HG03108 (cell line): ENCODE measurements at regions not wholly inside any gene's neighbourhood (a gene's known extent, or its start where the extent isn't known, plus 50 kb on each side); places are given as distances from the start of the nearest gene placed in this dataset.
A peak's percentile ranks its signal among the peaks of the same experiment; 100 is the strongest.

Experiments
- ATAC-seq: cut with Tn5 transposase; IDR thresholded peaks from one replicate; pipeline ENCODE4 v1.9.1; 2021; ENCODE audit warnings: moderate library complexity; ENCODE audit not compliant: unreplicated experiment

GRCh38 chr18:51397347-51397962 is 200.0 kb upstream of the MEX3C start:
- ATAC-seq = no peak

- no peak for ATAC-seq
These were observed 200.6 kb upstream of the MEX3C start for GRCh38 chr18:51398104-51398503.

GRCh38 chr18:51399491-51400122 is 202.1 kb upstream of the MEX3C start:
- ATAC-seq = no peak

DNA sequence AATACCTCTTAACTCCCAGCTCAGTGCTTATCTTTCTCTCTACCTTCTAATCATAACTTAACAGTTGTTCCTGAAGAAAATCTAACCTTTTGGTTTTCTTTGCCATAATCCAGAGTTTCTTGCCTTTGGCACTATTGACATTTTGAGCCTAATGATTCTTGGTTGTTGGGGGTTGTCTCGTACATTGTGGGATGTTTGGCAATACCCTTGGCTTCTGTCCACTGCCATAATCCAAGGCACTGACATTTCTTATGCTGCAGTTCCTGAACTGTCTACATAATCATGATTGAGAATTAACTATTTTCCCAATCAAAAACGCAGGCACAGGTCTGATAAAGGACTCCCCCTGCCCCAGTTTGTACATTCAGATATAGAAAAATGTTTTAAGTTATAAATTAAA is 203.2 kb upstream of the MEX3C start:
- no peak for ATAC-seq

DNA sequence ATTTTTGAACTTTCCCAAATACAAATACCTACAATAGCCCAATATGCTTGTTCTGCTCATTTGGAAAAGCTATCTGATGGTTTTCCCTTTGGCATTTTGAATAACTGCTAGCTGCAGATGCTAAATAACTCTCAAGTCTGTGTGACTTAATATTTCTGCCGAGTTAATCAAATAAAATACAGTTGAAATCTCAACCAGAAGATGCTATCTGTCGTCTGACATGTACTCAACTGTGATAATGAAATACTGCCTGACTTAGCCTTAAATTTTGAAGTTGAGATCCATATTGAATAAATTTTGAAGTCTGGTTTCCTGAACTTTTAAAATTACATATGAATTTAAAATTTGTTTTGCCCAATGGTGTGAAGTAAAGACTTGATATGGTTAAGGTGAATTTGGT is 204.4 kb upstream of the MEX3C start:
- ATAC-seq = no peak

- ATAC-seq = no peak
These were observed 207.1 kb upstream of the MEX3C start for GRCh38 chr18:51404620-51405019.

- ATAC-seq = no peak
These were observed 208.4 kb upstream of the MEX3C start for GRCh38 chr18:51405683-51406477.

- no peak for ATAC-seq
These were observed 220.4 kb upstream of the MEX3C start for GRCh38 chr18:51417643-51418483.

DNA sequence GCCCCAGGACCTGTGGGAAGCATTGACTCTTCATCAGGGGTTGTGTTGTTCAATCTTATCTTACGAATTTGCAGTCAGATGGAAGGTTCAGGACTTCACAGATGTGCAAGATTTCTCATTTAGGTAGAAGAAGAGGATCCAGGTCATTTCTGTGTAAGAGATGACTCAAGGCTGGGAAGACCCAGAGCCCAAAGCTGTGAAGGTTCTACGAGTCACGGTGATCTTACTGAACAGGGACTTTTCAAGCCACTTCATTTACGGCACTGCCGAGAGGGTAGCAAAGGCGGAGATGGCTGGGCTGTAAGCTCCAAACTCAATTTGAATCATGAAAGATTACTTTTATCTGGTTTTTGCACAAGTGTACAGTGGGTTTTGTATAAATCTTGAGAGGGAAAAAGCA is 228.0 kb upstream of the MEX3C start:
- peak; percentile 65 for ATAC-seq

DNA sequence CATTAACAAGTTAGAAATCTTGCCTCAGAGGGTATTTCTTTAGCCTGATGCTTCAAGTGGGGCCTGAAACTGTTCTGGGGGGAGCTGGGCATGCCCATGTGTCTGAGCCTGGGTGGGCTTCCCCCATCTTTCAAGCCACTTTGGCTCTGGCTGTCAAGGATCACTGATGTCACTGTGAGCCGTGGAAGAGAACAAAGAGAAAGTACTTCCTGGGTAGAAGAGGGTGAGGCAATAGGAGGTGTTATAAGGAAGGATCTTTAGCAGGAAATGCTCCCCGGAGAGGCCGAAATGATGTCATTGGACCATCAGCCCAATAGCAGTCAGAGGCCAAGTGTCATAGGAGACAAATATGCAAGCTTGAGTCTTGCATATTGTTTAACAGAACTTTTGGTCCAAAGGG is 228.4 kb upstream of the MEX3C start:
- ATAC-seq = peak; percentile 29

DNA sequence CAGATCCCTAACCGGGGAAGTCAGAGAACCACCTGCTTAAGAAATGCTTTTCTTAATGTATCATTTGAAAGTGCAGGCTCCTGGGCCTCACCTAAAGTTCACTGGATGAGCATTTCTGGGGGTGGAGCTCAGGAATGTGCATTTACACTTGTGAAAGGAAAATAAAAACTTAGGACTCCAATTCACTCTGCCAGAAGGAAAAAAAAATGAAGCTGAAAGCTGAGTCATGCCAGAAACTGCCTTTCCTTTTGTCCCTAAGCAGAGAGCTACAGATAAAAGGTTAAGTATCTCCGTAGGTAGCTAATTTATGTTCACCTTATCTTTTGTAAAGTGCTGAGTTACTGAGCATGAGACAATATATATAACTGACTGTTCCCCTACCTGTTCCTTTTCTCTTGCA is 229.5 kb upstream of the MEX3C start:
- ATAC-seq = no peak

GRCh38 chr18:51429644-51430043 is 232.2 kb upstream of the MEX3C start:
- no peak for ATAC-seq

DNA sequence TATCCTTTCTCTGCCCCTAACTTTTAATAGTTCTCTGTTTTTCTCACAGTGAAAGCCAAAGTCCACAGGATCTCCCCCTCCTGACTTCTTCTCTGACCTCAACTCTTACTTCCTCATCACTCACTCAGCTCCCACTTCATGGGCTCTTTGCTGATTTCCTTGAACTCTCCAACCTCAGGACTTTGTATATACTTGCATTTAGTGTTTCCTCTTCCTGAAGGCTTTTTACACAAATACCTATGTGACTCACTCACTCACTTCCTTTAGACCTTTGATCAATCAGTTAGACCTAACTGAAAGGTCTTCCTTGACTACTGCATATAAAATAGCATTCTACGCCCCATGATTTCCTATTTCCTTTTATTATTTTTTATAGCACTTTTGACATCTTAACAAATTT is 233.1 kb upstream of the MEX3C start:
- ATAC-seq = no peak

DNA sequence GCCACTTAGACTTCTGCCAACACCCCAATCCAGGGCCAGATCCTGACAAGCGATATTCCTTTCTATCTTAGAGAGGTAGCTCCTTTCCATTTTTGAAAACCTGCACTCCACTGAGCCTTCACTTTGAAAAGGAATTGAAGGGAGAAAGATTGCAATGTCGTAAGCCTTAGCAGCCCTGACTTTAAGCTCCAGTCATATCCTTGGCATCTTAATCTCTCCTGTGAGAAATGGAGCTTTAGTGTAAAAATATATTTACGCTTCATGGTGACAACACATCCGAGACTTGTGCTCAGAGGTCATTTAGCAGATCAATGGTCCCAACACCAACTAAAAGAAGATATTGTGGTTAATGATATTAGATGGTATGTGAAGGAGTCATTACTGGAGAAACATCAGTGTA is 235.8 kb upstream of the MEX3C start:
- ATAC-seq = no peak

- no peak for ATAC-seq
These were observed 236.4 kb upstream of the MEX3C start for GRCh38 chr18:51433881-51434280.

- no peak for ATAC-seq
These were observed 240.1 kb upstream of the MEX3C start for GRCh38 chr18:51437280-51438271.

DNA sequence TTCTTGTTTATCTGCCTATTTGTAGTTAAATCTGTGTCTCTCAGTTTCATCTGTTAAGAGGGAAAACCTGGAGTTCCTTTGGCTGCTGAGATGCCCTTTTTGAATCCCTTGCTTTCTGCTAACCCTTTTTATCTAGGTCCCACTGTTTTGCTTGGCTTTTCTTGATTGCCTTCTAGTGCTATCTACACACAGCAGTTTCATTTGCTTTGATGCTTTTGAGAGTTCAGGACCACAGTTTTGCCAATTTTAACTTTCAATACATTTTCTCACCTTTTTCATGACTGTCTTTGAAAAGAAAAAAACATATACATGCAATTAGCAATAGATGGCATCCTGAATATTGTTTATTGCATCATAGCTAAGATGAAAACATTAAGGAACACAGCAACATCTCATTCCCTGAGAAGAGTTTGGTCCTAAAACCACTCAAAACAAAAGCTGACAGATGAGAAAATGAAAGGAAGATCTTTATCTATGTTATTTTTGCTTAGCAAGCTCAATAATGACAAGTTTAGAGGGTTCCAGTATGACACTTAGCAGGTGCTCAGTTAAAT is 241.4 kb upstream of the MEX3C start:
- no peak for ATAC-seq

DNA sequence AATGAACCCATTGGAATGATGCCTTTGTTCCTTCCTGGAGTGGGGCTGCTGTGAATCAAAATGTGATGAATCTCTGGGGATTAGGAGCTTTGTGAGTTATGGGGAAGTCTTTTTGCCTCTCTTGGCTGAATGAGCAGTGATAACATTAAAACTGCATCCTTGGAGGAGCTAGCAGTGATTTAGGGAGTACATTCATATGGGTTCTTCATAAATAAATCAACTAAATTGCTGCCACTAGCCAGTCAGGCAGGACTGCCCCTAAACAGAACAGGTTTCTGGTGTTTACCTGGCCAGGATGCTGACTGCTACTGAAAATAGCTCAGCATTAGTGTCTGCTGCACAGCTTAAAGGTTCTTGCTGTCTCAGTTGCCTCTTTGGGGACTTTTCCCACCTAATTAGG is 244.5 kb upstream of the MEX3C start:
- no peak for ATAC-seq

GRCh38 chr18:51446571-51447210 is 249.2 kb upstream of the MEX3C start:
- no peak for ATAC-seq
